Stimulated activated naive CD8-positive, alpha-beta T cell treated with anti-CD3 and anti-CD28 coated beads, Interleukin-15, amount 100 ng/mL, for 72 hours (primary cell): ENCODE measurements at regions not wholly inside any gene's neighbourhood (a gene's known extent, or its start where the extent isn't known, plus 50 kb on each side); places are given as distances from the start of the nearest gene placed in this dataset.
"Not testable (repeated sequence)": the region's sequence is repeated elsewhere in the genome, so short reads cannot be mapped to it uniquely, and the experiment has no call there.

Experiments
- ATAC-seq: fragments of 150-1000 bp; cut with Tn5 transposase; 2 replicates; pipeline ENCODE4 v1.10.0; 2021; ENCODE audit warnings: mild to moderate bottlenecking, moderate library complexity
- DNase-seq, 2 donors: peaks; one replicate each; pipeline ENCODE4 v3.0.0; 2021 to 2022
- H3K27ac Mint-ChIP-seq, 2 donors: one replicate each; pipeline ENCODE4 v1.8.0; 2022; ENCODE audit warnings: mild to moderate bottlenecking in 2 of 2, mixed read lengths in 2 of 2, moderate library complexity in 2 of 2
- H3K27me3 Mint-ChIP-seq: one replicate; pipeline ENCODE4 v1.8.0; 2022; ENCODE audit warnings: mixed read lengths
- H3K4me1 Mint-ChIP-seq: one replicate; pipeline ENCODE4 v1.8.0; 2022; ENCODE audit warnings: mild to moderate bottlenecking, mixed read lengths
- H3K4me3 Mint-ChIP-seq, 2 donors: one replicate each; pipeline ENCODE4 v1.8.0; 2022; ENCODE audit warnings: mild to moderate bottlenecking in 2 of 2, mixed read lengths in 2 of 2, moderate library complexity in 1 of 2
- H3K9me3 Mint-ChIP-seq, 2 donors: one replicate each; pipeline ENCODE4 v1.8.0; 2022; ENCODE audit warnings: mixed read lengths in 2 of 2

DNA sequence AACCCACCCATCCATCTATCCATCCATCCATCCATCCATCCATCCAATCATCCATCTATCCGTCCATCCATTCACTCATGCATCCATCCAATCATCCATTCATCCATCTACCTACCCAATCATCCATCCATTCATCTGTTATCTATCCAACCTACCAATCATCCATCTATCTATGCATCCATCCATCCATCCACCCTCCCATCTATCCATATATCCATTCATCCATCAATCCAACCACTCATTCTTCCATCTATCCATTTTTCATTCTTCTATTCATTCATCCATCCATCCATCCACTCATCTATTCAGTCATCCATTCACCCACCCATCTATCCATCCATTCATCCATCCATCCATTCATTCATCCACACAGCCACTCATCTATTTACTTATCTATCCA is 80.1 kb upstream of the SHOX start:
- ATAC-seq (no peak), DNase-seq (no peak)
- H3K4me1 Mint-ChIP-seq: no peaks in the 10 kb centered on the region
- H3K27me3 Mint-ChIP-seq: no peaks in the 10 kb centered on the region
- no peak overlapping the region for H3K27ac Mint-ChIP-seq
- no peak overlapping the region for H3K4me3 Mint-ChIP-seq
- peaks cover 33 to 35% of the 10 kb centered on the region in 2 donors for H3K9me3 Mint-ChIP-seq

DNA sequence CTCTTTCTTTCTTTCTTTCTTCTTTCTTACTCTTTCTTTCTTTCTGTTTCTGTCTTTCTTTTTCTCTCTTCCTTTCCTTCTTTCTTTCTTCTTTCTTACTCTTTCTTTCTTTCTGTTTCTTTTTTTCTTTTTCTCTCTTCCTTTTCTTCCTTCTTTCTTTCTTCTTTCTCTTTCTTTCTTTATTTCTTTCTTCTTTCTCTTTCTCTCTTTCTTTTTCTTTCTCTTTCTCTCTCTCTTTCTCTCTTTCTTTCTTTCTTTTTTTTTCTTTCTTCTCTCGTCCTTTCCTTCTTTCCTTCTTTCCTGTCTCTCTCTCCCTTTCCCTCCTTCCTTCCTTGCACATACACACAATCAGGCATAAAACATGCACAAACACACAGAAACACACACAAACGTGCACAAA is 79.3 kb upstream of the SHOX start:
- no peak overlapping the region for H3K27ac Mint-ChIP-seq
- no peak for DNase-seq
- H3K9me3 Mint-ChIP-seq: peaks cover 33 to 35% of the 10 kb centered on the region in 2 donors
- no peaks in the 10 kb centered on the region for H3K4me1 Mint-ChIP-seq
- no peak for ATAC-seq
- H3K27me3 Mint-ChIP-seq: no peaks in the 10 kb centered on the region
- no peak overlapping the region for H3K4me3 Mint-ChIP-seq

DNA sequence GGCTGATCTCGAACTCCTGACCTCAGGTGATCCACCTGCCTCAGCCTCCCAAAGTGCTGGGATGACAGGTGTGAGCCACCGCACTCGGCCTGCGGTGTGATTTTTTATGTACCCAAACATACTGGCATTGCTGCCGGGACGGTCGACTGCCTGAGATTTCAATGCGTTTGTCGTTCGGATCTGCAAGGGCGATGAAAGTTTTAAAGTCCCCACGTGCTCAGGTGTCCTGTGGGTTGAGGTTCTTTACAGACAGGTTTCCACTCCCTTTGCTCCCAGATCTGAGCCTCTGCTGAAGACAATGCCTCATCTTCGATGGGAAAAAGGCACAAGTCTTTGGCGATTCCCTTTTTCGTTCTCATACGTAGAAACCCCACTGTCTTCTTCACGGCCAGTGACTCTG is 78.1 kb upstream of the SHOX start:
- DNase-seq (no peak), ATAC-seq (no peak)
- Mint-ChIP-seq H3K4me1 (no peaks in the 10 kb centered on the region), H3K27ac (no peak overlapping the region), H3K27me3 (no peaks in the 10 kb centered on the region), H3K9me3 (peaks cover 30 to 33% of the 10 kb centered on the region in 2 donors), H3K4me3 (no peak overlapping the region)

- peaks cover 26 to 27% of the 10 kb centered on the region in 2 donors for H3K9me3 Mint-ChIP-seq
- H3K27me3 Mint-ChIP-seq: no peaks in the 10 kb centered on the region
Observed at GRCh38 chrX:554271-554670, 76.3 kb upstream of the SHOX start.

GRCh38 chrX:555725-556666 is 74.6 kb upstream of the SHOX start:
- H3K27ac Mint-ChIP-seq: no peak overlapping the region
- no peak for ATAC-seq
- H3K4me3 Mint-ChIP-seq: no peak overlapping the region
- H3K4me1 Mint-ChIP-seq: no peaks in the 10 kb centered on the region
- DNase-seq: no peak
- peaks cover 8 to 10% of the 10 kb centered on the region in 2 donors for H3K9me3 Mint-ChIP-seq
- no peaks in the 10 kb centered on the region for H3K27me3 Mint-ChIP-seq

More at GRCh38 chrX:554271-554670, 76.3 kb upstream of the SHOX start:
- H3K4me3 Mint-ChIP-seq: no peak overlapping the region
- ATAC-seq (no peak), DNase-seq (no peak)
- no peaks in the 10 kb centered on the region for H3K4me1 Mint-ChIP-seq
- no peak overlapping the region for H3K27ac Mint-ChIP-seq

DNA sequence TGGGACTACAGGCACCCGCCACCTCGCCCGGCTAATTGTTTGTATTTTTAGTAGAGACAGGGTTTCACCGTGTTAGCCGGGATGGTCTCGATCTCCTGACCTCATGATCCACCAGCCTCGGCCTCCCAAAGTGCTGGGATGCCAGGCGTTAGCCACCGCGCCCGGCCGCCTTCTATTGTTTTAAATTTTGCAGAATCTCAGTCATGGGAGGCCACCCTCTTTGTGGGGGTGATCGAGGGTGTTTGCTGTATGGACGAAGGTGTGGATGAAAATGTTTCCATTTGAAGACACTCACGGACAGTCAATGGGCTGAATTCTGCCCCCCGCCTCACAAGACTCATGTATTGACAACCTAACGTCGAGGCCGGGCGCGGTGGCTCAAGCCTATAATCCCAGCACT is 73.0 kb upstream of the SHOX start:
- not testable (repeated sequence) for ATAC-seq, DNase-seq, H3K4me1 Mint-ChIP-seq, H3K27ac Mint-ChIP-seq, H3K27me3 Mint-ChIP-seq, H3K4me3 Mint-ChIP-seq
- peaks cover 11 to 15% of the 10 kb centered on the region in 2 donors for H3K9me3 Mint-ChIP-seq

DNA sequence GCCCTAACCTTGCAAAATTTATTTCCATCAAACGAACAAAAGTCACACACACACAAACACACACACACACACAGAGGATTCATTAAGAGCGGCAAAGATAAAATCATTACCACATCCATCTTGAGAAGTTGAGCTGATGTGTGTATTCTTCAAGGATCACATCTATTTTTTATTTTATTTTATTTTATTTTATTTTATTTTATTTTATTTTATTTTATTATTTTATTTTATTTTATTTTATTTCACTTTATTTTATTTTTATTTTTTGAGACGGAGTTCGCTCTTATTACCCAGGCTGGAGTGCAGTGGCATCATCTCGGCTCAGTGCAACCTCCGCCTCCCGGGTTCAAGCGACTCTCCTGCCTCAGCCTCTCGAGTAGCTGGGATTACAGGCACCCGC is 71.3 kb upstream of the SHOX start:
- not testable (repeated sequence) for ATAC-seq, H3K27ac Mint-ChIP-seq, H3K27me3 Mint-ChIP-seq, DNase-seq, H3K4me1 Mint-ChIP-seq, H3K4me3 Mint-ChIP-seq
- H3K9me3 Mint-ChIP-seq: peaks cover 11 to 15% of the 10 kb centered on the region in 2 donors

GRCh38 chrX:567891-568290 is 62.7 kb upstream of the SHOX start:
- Mint-ChIP-seq H3K4me3 (no peak overlapping the region), H3K4me1 (no peaks in the 10 kb centered on the region), H3K9me3 (peaks cover 22 to 25% of the 10 kb centered on the region in 2 donors), H3K27me3 (no peaks in the 10 kb centered on the region), H3K27ac (no peak overlapping the region)
- DNase-seq (no peak), ATAC-seq (peak; percentile 33)

- Mint-ChIP-seq H3K27me3 (no peaks in the 10 kb centered on the region), H3K9me3 (peaks cover 22 to 25% of the 10 kb centered on the region in 2 donors), H3K4me3 (no peak overlapping the region), H3K27ac (no peak overlapping the region), H3K4me1 (no peaks in the 10 kb centered on the region)
- DNase-seq (no peak), ATAC-seq (peak; percentile 67)
Observed at GRCh38 chrX:568311-568710, 62.3 kb upstream of the SHOX start.

- DNase-seq (peak in 1 of 2 donors; percentile 40), ATAC-seq (peak; percentile 39)
- Mint-ChIP-seq H3K27me3 (no peaks in the 10 kb centered on the region), H3K4me1 (no peaks in the 10 kb centered on the region), H3K27ac (no peak overlapping the region), H3K9me3 (peaks cover 0 to 13% of the 10 kb centered on the region in 2 donors), H3K4me3 (no peak overlapping the region)
Observed at GRCh38 chrX:572538-573124, 58.0 kb upstream of the SHOX start.

GRCh38 chrX:574251-574650 is 56.3 kb upstream of the SHOX start:
- Mint-ChIP-seq H3K27me3 (no peaks in the 10 kb centered on the region), H3K9me3 (peaks cover 0 to 21% of the 10 kb centered on the region in 2 donors), H3K4me1 (no peaks in the 10 kb centered on the region), H3K4me3 (no peak overlapping the region), H3K27ac (no peak overlapping the region)
- ATAC-seq (peak; percentile 77), DNase-seq (peak in 1 of 2 donors; percentile 41)

DNA sequence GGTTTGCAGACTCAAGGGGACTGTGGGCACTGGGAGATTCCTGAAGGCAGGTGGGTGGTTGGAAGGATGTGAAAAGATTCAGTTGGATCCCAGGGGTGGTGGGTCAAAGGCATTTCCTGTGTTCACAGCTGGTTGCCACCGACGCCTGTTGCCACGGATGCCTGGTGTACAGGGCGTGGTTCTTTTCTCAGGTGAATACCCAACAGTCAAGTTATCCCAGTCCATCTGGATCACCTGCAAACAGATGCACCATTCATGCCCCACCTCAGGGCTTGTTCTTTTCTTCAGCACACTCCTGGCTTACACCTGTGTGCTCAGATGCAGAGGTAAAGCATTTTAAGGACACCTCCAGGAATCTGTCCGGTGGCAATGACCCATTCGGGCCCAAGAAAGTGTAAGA is 55.8 kb upstream of the SHOX start:
- Mint-ChIP-seq H3K4me3 (no peak overlapping the region), H3K4me1 (no peaks in the 10 kb centered on the region), H3K27ac (no peak overlapping the region), H3K27me3 (no peaks in the 10 kb centered on the region), H3K9me3 (peaks cover 0 to 21% of the 10 kb centered on the region in 2 donors)
- DNase-seq: no peak
- ATAC-seq: peak; percentile 35

DNA sequence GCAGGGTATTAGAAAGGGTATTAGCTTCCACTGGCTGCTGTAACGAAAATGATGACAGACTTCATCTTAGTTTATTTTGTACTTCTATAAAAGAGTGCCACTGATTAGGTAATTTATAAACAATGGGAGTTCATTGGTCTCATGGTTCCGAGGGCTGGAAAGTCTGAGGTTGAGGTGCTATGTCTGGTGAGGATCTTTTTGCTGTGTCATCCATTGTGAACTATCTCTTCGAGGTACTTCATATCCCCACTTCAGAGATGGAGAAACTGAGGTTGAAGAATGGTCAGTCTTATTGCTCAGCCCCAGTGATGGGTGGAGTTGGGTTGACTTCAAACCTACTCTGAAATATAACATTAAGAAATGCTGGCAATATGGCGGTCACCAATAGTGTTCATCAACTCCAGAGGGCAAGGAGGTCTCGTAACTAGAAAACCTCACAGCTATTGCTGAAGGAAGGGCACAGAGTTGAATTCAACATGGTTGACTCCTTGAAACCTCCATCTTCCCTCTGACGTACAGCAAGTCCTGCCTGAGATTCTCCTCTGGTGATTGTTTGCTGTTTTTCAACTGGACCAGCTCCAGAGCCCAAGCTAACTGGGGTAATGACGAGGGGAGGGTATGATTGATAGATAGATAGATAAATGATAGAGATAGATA is 53.6 kb upstream of the SHOX start:
- H3K4me3 Mint-ChIP-seq: no peak overlapping the region
- no peak for DNase-seq
- no peaks in the 10 kb centered on the region for H3K27me3 Mint-ChIP-seq
- H3K27ac Mint-ChIP-seq: no peak overlapping the region
- ATAC-seq: no peak
- no peaks in the 10 kb centered on the region for H3K4me1 Mint-ChIP-seq
- H3K9me3 Mint-ChIP-seq: peaks cover 0 to 32% of the 10 kb centered on the region in 2 donors

DNA sequence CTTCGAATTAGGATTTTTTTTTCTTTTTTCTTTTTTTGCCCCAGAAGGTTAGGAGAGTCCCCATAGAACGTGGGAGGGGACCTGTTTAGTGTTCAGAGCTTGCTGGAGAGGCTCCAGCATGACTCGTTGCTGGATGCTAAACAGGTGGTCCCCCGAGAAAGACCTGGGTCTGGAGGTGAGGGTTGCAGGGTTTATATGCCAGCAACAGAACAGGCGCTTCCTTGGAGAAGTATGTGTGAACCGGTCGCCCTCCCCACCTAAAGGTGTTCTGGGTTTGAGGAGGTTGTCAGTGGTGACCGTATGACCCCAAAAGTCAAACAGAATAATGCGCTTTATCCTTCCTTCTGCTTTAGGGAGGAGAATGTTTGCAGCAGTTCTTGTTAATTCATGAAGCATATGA is 52.1 kb upstream of the SHOX start:
- H3K4me3 Mint-ChIP-seq: no peak overlapping the region
- no peaks in the 10 kb centered on the region for H3K27me3 Mint-ChIP-seq
- ATAC-seq: no peak
- H3K9me3 Mint-ChIP-seq: peaks cover 0 to 32% of the 10 kb centered on the region in 2 donors
- DNase-seq: no peak
- H3K4me1 Mint-ChIP-seq: no peaks in the 10 kb centered on the region
- no peak overlapping the region for H3K27ac Mint-ChIP-seq

DNA sequence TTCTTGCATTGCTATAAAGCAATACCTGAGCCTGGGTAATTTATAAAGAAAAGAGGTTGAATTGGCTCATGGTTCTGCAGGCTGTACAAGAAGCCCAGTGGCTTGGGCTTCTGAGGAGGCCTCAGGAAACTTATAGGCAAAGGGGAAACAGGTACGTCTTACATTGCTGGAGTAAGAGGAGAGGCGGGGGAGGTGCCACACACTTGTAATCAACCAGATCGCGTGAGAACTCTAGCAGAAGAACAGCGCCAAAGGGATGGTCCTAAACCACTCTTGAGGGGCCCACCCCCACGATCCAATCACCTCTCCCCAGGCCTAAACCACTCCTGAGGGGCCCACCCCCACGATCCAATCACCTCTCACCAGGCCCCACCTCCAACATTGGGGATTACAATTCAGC is 50.6 kb upstream of the SHOX start:
- no peak overlapping the region for H3K27ac Mint-ChIP-seq
- peaks cover under 1% of the 10 kb centered on the region for H3K27me3 Mint-ChIP-seq
- no peak for DNase-seq
- peaks cover 0 to 32% of the 10 kb centered on the region in 2 donors for H3K9me3 Mint-ChIP-seq
- ATAC-seq: no peak
- no peak overlapping the region for H3K4me3 Mint-ChIP-seq
- no peaks in the 10 kb centered on the region for H3K4me1 Mint-ChIP-seq
